A549 (cell line): ENCODE measurements at regions not wholly inside any gene's neighbourhood (a gene's known extent, or its start where the extent isn't known, plus 50 kb on each side); places are given as distances from the start of the nearest gene placed in this dataset.

Experiments used
- BCL3 ChIP-seq: fragments of >200 bp; sonication (Bioruptor Twin); formaldehyde crosslinking; IDR thresholded peaks from 3 replicates; pipeline ENCODE4 v1.6.1; 2016
- EP300 ChIP-seq, 2 experiments: fragments of >200 bp; sonication (Bioruptor Twin); formaldehyde crosslinking; IDR thresholded peaks; 2 replicates in 1 of 2; 3 replicates in 1 of 2; pipeline ENCODE4 v1.6.1; 2016 to 2017
- USF2 ChIP-seq: fragments of 450-650 bp; IDR thresholded peaks from 2 replicates; pipeline ENCODE4 v1.6.1; 2014; ENCODE audit warnings: antibody characterized with exemption

- TF ChIP-seq EP300 (IDR thresholded peaks at IDR 0.05) (no peak), USF2 (no peak), BCL3 (no peak)
These were observed 195.4 kb downstream of the SUDS3 start for GRCh38 chr12:118571730-118572129.
